ENCODE measurements at regions not wholly inside any gene's neighbourhood (a gene's known extent, or its start where the extent isn't known, plus 50 kb on each side); places are given as distances from the start of the nearest gene placed in this dataset.

GRCh38 chr15:57782731-57783130 is 76.2 kb downstream of the POLR2M start:
- DNase-seq (ENCODE audit: extremely low read depth, low read depth): no peak
- TF ChIP-seq CTCF (IDR thresholded peaks at IDR 0.05; ENCODE audit: low read depth, low read length): no peak

DNA sequence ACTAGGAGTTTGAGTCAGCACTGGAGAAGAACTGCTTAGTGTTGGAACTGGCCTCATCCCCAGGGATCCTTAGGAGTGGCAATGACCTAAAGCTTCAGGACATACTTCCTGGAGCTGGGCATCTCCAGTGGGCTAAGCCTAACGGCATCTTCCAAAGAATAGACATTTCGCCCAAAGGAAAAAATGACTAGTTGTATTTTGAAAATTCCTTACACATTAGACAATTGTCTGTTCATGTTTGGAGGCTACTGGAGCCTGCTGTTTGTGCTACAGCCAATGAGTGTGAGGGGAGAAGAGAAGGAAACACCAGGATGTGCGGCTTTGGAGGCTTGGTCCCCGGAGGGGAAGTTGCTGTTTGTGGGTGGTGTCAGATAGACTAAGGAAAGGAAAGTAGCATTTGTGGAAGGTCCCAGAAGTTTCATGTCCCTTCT is 77.6 kb downstream of the POLR2M start:
- DNase-seq (ENCODE audit: extremely low read depth, low read depth): peak; percentile 31
- TF ChIP-seq CTCF (IDR thresholded peaks at IDR 0.05; ENCODE audit: low read depth, low read length): no peak

DNA sequence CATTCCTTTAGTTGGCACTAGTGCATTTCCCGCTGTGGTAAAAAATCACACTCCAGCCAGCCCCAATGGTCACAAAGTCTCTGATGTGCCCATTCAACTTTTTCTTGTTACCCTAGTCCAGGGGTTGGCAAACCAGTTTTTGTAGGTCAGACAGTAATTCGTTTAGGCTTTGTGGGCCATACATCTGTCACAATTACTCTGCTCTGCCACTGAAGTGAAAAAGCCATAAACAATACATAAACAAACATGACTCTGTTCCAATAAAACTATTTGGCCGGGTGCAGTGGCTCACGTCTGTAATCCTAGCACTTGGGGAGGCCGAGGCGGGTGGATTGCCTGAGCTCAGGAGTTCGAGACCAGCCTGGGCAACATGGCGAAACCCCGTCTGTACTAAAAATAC is 78.5 kb downstream of the POLR2M start:
- DNase-seq (ENCODE audit: extremely low read depth, low read depth): no peak
- TF ChIP-seq CTCF (IDR thresholded peaks at IDR 0.05; ENCODE audit: low read depth, low read length): no peak

DNA sequence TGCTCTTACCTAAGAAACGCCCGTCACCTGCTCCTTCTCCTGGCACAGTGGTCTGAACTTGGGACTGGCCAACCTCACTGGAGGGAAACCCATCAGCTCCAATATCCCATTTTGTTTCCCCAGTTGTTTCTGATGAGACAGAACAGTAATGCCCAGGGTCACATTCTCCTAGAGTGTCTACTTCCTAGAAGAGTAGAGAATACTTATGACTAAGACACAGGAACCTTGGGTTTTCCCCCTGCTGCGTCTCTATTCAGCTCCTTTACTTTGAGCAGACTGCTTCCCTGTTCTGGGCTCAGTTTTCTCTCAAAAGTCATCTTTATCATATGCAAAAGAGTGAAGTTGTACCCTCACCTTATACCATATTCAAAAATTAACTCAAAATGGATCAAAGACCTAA is 79.4 kb downstream of the POLR2M start:
- TF ChIP-seq CTCF (IDR thresholded peaks at IDR 0.05; ENCODE audit: low read depth, low read length): no peak
- no peak for DNase-seq (ENCODE audit: extremely low read depth, low read depth)

GRCh38 chr15:57789225-57789624 is 82.7 kb downstream of the POLR2M start:
- no peak for TF ChIP-seq CTCF (IDR thresholded peaks at IDR 0.05; ENCODE audit: low read depth, low read length)
- DNase-seq (ENCODE audit: extremely low read depth, low read depth): no peak

DNA sequence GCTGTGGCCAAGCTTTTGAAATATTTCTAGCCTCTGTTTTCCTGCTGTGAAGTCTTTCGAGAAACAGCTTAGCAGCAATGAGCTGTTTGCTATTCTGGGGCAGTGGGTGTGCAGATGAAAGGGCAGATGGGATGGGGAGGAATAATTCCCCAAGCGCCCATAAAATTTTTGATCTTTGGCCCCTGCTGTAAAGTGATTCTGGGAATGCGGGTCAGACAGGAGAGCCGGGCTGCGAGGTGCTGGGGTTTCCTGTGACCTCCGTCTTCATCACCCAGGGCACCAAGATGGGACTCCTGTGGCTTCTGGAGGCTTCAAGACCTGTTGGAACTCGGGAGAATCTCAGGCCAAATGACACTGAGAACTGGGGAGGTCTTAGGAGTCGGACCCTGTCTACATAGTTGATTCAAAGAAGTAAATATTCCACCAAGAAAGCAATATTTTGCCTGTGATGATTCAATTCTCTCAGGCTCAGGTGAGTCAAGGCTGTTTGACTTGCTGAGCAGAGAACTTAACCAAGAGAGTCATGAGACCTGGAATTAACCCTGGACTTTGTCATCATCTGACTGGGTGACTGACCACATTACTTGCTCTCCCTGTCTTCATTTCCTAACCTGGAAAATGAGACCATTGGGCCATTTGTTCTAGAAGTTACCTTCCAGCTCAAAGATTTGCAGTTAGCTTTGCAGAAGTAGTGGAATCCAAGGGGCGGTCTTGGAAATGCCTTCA is 86.4 kb downstream of the POLR2M start:
- no peak for TF ChIP-seq CTCF (IDR thresholded peaks at IDR 0.05; ENCODE audit: low read depth, low read length)
- no peak for DNase-seq (ENCODE audit: extremely low read depth, low read depth)

GRCh38 chr15:57795261-57795660 is 88.7 kb downstream of the POLR2M start:
- no peak for TF ChIP-seq CTCF (IDR thresholded peaks at IDR 0.05; ENCODE audit: low read depth, low read length)
- DNase-seq (ENCODE audit: extremely low read depth, low read depth): no peak
